A673 (cell line): ENCODE measurements at regions not wholly inside any gene's neighbourhood (a gene's known extent, or its start where the extent isn't known, plus 50 kb on each side); places are given as distances from the start of the nearest gene placed in this dataset.

Source experiments
- CTCF ChIP-seq: fragments of 300-800, 200-600 bp; sonication (generic); conservative IDR thresholded peaks from 2 replicates; pipeline ENCODE4 v1.5.1; 2017; ENCODE audit warnings: low read depth, mild to moderate bottlenecking, antibody characterized with exemption, low read length, moderate library complexity, mixed read lengths
- EZH2 ChIP-seq: fragments of 200-600 bp; sonication (generic); IDR thresholded peaks from 2 replicates; pipeline ENCODE4 v1.6.1; 2017; ENCODE audit warnings: borderline replicate concordance, low read depth, mild to moderate bottlenecking, mixed read lengths, antibody characterized with exemption, low read length; ENCODE audit not compliant: poor library complexity, severe bottlenecking

- no peak for TF ChIP-seq CTCF
- TF ChIP-seq EZH2 = no peak
These were observed 420.3 kb upstream of the POU3F3 start for GRCh38 chr2:104433657-104434056.
